ENCODE measurements at regions not wholly inside any gene's neighbourhood (a gene's known extent, or its start where the extent isn't known, plus 50 kb on each side); places are given as distances from the start of the nearest gene placed in this dataset.

DNA sequence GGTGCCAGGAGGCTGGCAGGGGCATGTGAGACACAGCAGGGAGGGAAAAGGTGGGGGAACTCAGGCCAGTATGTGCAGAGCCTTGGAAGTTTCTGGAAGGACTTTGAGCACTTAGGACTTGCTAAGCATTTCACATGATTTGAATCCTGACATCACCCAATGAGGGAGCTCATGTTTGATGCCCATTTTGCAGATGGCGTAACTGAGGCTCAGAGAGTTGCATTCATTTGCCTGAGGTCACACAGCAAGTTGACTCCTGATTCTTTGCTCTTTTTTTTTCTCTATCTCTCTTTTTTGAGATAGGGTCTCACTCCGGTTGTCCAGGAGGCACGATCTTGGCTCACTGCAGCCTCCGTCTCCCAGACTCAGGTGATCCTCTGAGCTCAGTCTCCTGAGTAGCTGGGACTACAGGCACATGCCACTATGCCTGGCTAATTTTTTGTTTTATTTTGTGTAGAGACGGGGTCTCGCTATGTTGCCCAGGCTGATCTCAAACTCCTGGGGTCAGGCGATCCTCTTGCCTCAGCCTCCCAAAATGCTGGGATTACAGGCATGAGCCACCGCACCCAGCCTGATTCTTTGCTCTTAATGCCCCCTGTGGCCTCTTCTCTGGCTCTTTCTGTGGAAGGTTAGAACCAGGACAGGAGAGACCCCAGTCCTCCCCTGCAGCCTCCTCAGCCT is 246.1 kb downstream of the RBM19 start:
- WGBS, 2 donors (ENCODE audit: extremely low coverage in 2 of 2, insufficient read length in 2 of 2, insufficient replicate concordance in 1 of 2) = no CpG with 5 or more reads among the region's 8 CpGs
- peak overlapping the region; percentile 53 for H2BK120ac ChIP-seq (ENCODE audit: low read depth, low read length)
- peak overlapping the region; percentile 81 for H2AFZ ChIP-seq (ENCODE audit: low read length)
- H3K4me3 ChIP-seq (ENCODE audit: low read length in 2 of 2) = no peak overlapping the region
- H3K9me3 ChIP-seq (replicated peaks in 1 of 2; ENCODE audit: control insufficient read depth in 2 of 2, insufficient read depth in 1 of 2, low read depth in 1 of 2, low read length in 2 of 2) = no peaks in the 10 kb centered on the region
- no peak overlapping the region for H2BK12ac ChIP-seq (ENCODE audit: low read length)
- H2BK5ac ChIP-seq (ENCODE audit: low read length) = peak overlapping the region; percentile 59
- no peak overlapping the region for H4K91ac ChIP-seq (ENCODE audit: low read depth, low read length, poor library complexity)
- H3K79me1 ChIP-seq (ENCODE audit: low read depth, low read length) = no peaks in the 10 kb centered on the region
- H3K27ac ChIP-seq (replicated peaks; ENCODE audit: low read length) = peak overlapping the region; percentile 9
- H3K4me2 ChIP-seq (ENCODE audit: insufficient read depth, low read length, poor library complexity, severe bottlenecking) = no peak overlapping the region
- H2AK5ac ChIP-seq (ENCODE audit: low read depth, low read length) = no peak overlapping the region
- DNase-seq (ENCODE audit: low spot score) = no peak
- no peaks in the 10 kb centered on the region for H3K36me3 ChIP-seq (replicated peaks in 1 of 2; ENCODE audit: control insufficient read depth in 2 of 2, insufficient read depth in 2 of 2, low read length in 2 of 2)
- peaks cover 0 to 7% (median 0%) of the 10 kb centered on the region in 3 experiments for H3K27me3 ChIP-seq (ENCODE audit: control insufficient read depth in 3 of 3, insufficient read depth in 3 of 3, low read depth in 1 of 3, low read length in 3 of 3)
- H4K8ac ChIP-seq (ENCODE audit: low read depth, low read length) = no peak overlapping the region
- no peak overlapping the region for H2BK15ac ChIP-seq (ENCODE audit: low read length)
- H3K14ac ChIP-seq (ENCODE audit: low read length) = no peak overlapping the region
- no peak overlapping the region for H3K23ac ChIP-seq (ENCODE audit: low read depth, low read length, poor library complexity)
- H3K9ac ChIP-seq (ENCODE audit: low read depth, low read length, poor library complexity) = peak overlapping the region; percentile 25
- H3K4ac ChIP-seq (ENCODE audit: low read length) = no peak overlapping the region
- peaks cover 0 to 9% of the 10 kb centered on the region in 2 donors for H3K4me1 ChIP-seq (ENCODE audit: control insufficient read depth in 2 of 2, insufficient read depth in 1 of 2, low read depth in 1 of 2, low read length in 2 of 2)
- H3K18ac ChIP-seq (ENCODE audit: low read length) = peak overlapping the region; percentile 55

DNA sequence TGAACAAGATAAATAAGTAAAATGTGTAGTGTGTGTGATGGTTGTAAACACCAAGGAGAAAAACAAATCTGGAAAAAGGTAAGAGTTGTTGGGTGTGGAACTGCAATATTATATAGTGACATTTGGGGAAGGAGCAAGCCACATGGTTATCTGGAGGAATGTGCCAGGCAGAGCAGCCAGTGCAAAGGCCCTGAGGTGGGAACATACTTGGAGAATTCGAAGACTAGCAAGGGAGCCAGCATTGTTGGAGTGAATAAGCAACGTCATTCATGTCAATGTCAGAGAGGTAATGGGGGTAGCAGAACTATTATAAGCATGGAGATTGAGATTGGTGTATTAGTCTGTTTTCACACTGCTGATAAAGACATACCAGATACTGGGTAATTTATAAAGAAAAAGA is 241.5 kb upstream of the LHX5 start:
- H3K27ac ChIP-seq (replicated peaks; ENCODE audit: low read length) = no peak overlapping the region
- no peak overlapping the region for H2BK15ac ChIP-seq (ENCODE audit: low read length)
- no peak overlapping the region for H2BK120ac ChIP-seq (ENCODE audit: low read depth, low read length)
- no peaks in the 10 kb centered on the region for H3K79me1 ChIP-seq (ENCODE audit: low read depth, low read length)
- no peak overlapping the region for H3K4me2 ChIP-seq (ENCODE audit: insufficient read depth, low read length, poor library complexity, severe bottlenecking)
- no peak overlapping the region for H3K23ac ChIP-seq (ENCODE audit: low read depth, low read length, poor library complexity)
- no CpG with 5 or more reads among the region's 2 CpGs for WGBS, 2 donors (ENCODE audit: extremely low coverage in 2 of 2, insufficient read length in 2 of 2, insufficient replicate concordance in 1 of 2)
- H2AFZ ChIP-seq (ENCODE audit: low read length) = no peak overlapping the region
- no peak overlapping the region for H3K18ac ChIP-seq (ENCODE audit: low read length)
- peaks cover 0 to 28% (median 0%) of the 10 kb centered on the region in 3 experiments for H3K27me3 ChIP-seq (ENCODE audit: control insufficient read depth in 3 of 3, insufficient read depth in 3 of 3, low read depth in 1 of 3, low read length in 3 of 3)
- no peak overlapping the region for H4K8ac ChIP-seq (ENCODE audit: low read depth, low read length)
- peaks cover 0 to 2% of the 10 kb centered on the region in 2 donors for H3K9me3 ChIP-seq (replicated peaks in 1 of 2; ENCODE audit: control insufficient read depth in 2 of 2, insufficient read depth in 1 of 2, low read depth in 1 of 2, low read length in 2 of 2)
- H3K9ac ChIP-seq (ENCODE audit: low read depth, low read length, poor library complexity) = no peak overlapping the region
- H3K4ac ChIP-seq (ENCODE audit: low read length) = no peak overlapping the region
- H3K14ac ChIP-seq (ENCODE audit: low read length) = no peak overlapping the region
- H2AK5ac ChIP-seq (ENCODE audit: low read depth, low read length) = no peak overlapping the region
- no peaks in the 10 kb centered on the region for H3K4me1 ChIP-seq (ENCODE audit: control insufficient read depth in 2 of 2, insufficient read depth in 1 of 2, low read depth in 1 of 2, low read length in 2 of 2)
- no peak overlapping the region for H3K4me3 ChIP-seq (ENCODE audit: low read length in 2 of 2)
- no peak for DNase-seq (ENCODE audit: low spot score)
- H2BK5ac ChIP-seq (ENCODE audit: low read length) = no peak overlapping the region
- no peak overlapping the region for H4K91ac ChIP-seq (ENCODE audit: low read depth, low read length, poor library complexity)
- H3K36me3 ChIP-seq (replicated peaks in 1 of 2; ENCODE audit: control insufficient read depth in 2 of 2, insufficient read depth in 2 of 2, low read length in 2 of 2) = no peaks in the 10 kb centered on the region
- H2BK12ac ChIP-seq (ENCODE audit: low read length) = no peak overlapping the region

DNA sequence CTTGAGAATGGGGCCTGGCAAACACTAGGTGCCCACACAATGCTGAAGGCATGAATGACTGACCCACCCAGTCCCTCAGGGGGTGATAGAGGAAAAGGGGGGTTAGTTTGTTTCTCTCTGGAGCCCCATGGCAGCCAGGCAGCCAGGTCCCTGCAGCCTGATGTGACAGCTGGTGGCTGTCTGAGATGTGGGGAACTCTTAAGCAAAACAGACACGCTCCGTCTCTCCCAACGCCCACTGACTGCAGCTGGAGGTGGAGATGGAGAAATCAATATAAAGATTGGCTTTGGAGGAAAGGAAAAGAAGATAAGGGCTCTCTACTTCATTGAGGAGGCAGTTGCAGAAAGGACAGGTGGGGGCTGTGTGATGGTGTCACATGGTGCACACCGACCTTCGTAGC is 240.8 kb upstream of the LHX5 start:
- H3K36me3 ChIP-seq (replicated peaks in 1 of 2; ENCODE audit: control insufficient read depth in 2 of 2, insufficient read depth in 2 of 2, low read length in 2 of 2) = no peaks in the 10 kb centered on the region
- DNase-seq (ENCODE audit: low spot score) = no peak
- H3K23ac ChIP-seq (ENCODE audit: low read depth, low read length, poor library complexity) = no peak overlapping the region
- no peak overlapping the region for H2BK120ac ChIP-seq (ENCODE audit: low read depth, low read length)
- H3K4me1 ChIP-seq (ENCODE audit: control insufficient read depth in 2 of 2, insufficient read depth in 1 of 2, low read depth in 1 of 2, low read length in 2 of 2) = no peaks in the 10 kb centered on the region
- no peak overlapping the region for H3K4me2 ChIP-seq (ENCODE audit: insufficient read depth, low read length, poor library complexity, severe bottlenecking)
- no CpG with 5 or more reads among the region's 5 CpGs for WGBS, 2 donors (ENCODE audit: extremely low coverage in 2 of 2, insufficient read length in 2 of 2, insufficient replicate concordance in 1 of 2)
- no peak overlapping the region for H3K4ac ChIP-seq (ENCODE audit: low read length)
- peaks cover 0 to 2% of the 10 kb centered on the region in 2 donors for H3K9me3 ChIP-seq (replicated peaks in 1 of 2; ENCODE audit: control insufficient read depth in 2 of 2, insufficient read depth in 1 of 2, low read depth in 1 of 2, low read length in 2 of 2)
- no peak overlapping the region for H3K9ac ChIP-seq (ENCODE audit: low read depth, low read length, poor library complexity)
- no peak overlapping the region for H4K91ac ChIP-seq (ENCODE audit: low read depth, low read length, poor library complexity)
- no peak overlapping the region for H2BK15ac ChIP-seq (ENCODE audit: low read length)
- peak overlapping the region; percentile 27 for H2AK5ac ChIP-seq (ENCODE audit: low read depth, low read length)
- H2BK12ac ChIP-seq (ENCODE audit: low read length) = no peak overlapping the region
- H2BK5ac ChIP-seq (ENCODE audit: low read length) = no peak overlapping the region
- H3K79me1 ChIP-seq (ENCODE audit: low read depth, low read length) = no peaks in the 10 kb centered on the region
- H3K4me3 ChIP-seq (ENCODE audit: low read length in 2 of 2) = no peak overlapping the region
- H3K14ac ChIP-seq (ENCODE audit: low read length) = no peak overlapping the region
- H3K27ac ChIP-seq (replicated peaks; ENCODE audit: low read length) = no peak overlapping the region
- H4K8ac ChIP-seq (ENCODE audit: low read depth, low read length) = no peak overlapping the region
- no peak overlapping the region for H2AFZ ChIP-seq (ENCODE audit: low read length)
- peaks cover 0 to 28% (median 0%) of the 10 kb centered on the region in 3 experiments for H3K27me3 ChIP-seq (ENCODE audit: control insufficient read depth in 3 of 3, insufficient read depth in 3 of 3, low read depth in 1 of 3, low read length in 3 of 3)
- no peak overlapping the region for H3K18ac ChIP-seq (ENCODE audit: low read length)

DNA sequence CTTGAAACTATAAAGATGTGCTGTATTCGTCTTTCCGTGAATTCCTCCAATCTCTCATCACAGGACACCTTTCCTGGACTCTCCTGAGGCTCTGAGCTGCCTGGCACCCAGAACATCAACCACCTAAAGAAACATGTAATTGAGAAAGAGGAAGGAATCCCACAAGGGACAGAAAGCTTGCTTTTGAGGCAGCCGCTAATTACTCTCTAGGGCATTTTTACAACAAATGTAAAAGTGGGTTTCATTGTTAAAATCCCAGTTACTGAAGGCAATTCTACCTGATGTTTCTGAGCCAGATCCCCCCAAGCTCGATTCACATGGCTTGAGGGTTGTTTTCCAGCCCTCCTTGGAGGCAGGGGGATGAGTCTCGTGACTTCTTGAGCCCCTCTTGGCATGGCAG is 238.5 kb upstream of the LHX5 start:
- Histone ChIP-seq H2BK12ac (ENCODE audit: low read length) (no peak overlapping the region), H2BK15ac (ENCODE audit: low read length) (no peak overlapping the region), H3K36me3 (replicated peaks in 1 of 2; ENCODE audit: control insufficient read depth in 2 of 2, insufficient read depth in 2 of 2, low read length in 2 of 2) (no peaks in the 10 kb centered on the region), H3K18ac (ENCODE audit: low read length) (no peak overlapping the region), H3K27me3 (ENCODE audit: control insufficient read depth in 3 of 3, insufficient read depth in 3 of 3, low read depth in 1 of 3, low read length in 3 of 3) (peaks cover 0 to 30% (median 0%) of the 10 kb centered on the region in 3 experiments), H3K4me1 (ENCODE audit: control insufficient read depth in 2 of 2, insufficient read depth in 1 of 2, low read depth in 1 of 2, low read length in 2 of 2) (no peaks in the 10 kb centered on the region), H2BK5ac (ENCODE audit: low read length) (no peak overlapping the region), H4K91ac (ENCODE audit: low read depth, low read length, poor library complexity) (no peak overlapping the region), H3K4me2 (ENCODE audit: insufficient read depth, low read length, poor library complexity, severe bottlenecking) (no peak overlapping the region), H3K4ac (ENCODE audit: low read length) (no peak overlapping the region), H3K9ac (ENCODE audit: low read depth, low read length, poor library complexity) (no peak overlapping the region), H3K79me1 (ENCODE audit: low read depth, low read length) (no peaks in the 10 kb centered on the region), H2AFZ (ENCODE audit: low read length) (no peak overlapping the region), H2AK5ac (ENCODE audit: low read depth, low read length) (no peak overlapping the region), H2BK120ac (ENCODE audit: low read depth, low read length) (no peak overlapping the region), H3K14ac (ENCODE audit: low read length) (no peak overlapping the region), H3K23ac (ENCODE audit: low read depth, low read length, poor library complexity) (no peak overlapping the region), H3K27ac (replicated peaks; ENCODE audit: low read length) (no peak overlapping the region), H3K9me3 (replicated peaks in 1 of 2; ENCODE audit: control insufficient read depth in 2 of 2, insufficient read depth in 1 of 2, low read depth in 1 of 2, low read length in 2 of 2) (peaks cover 0 to 2% of the 10 kb centered on the region in 2 donors), H3K4me3 (ENCODE audit: low read length in 2 of 2) (no peak overlapping the region), H4K8ac (ENCODE audit: low read depth, low read length) (no peak overlapping the region)
- DNase-seq (ENCODE audit: low spot score) = no peak
- WGBS, 2 donors (ENCODE audit: extremely low coverage in 2 of 2, insufficient read length in 2 of 2, insufficient replicate concordance in 1 of 2) = no CpG with 5 or more reads among the region's 5 CpGs
